ENCODE measurements at regions not wholly inside any gene's neighbourhood (a gene's known extent, or its start where the extent isn't known, plus 50 kb on each side); places are given as distances from the start of the nearest gene placed in this dataset.

DNA sequence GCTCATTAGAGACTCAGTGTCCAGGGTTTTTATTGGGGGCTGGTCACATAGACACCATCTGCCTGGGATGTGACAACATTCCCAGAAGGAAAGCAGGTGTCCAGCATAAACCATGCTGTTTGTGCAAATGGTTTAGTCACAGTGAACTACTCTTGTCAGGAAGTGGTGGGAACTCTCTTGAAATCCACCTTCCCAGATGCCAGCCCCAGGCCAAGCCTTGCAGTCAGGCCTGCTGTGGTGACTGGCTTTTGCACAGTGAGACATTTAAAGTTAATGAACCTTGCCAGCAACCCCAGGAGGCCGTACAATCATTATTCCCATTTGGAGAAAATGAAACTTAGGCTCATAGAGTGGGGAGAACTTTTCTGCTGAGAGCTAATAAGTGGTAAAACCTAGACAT, 242.5 kb upstream of the KCNG1 start:
- no peak for DNase-seq

DNA sequence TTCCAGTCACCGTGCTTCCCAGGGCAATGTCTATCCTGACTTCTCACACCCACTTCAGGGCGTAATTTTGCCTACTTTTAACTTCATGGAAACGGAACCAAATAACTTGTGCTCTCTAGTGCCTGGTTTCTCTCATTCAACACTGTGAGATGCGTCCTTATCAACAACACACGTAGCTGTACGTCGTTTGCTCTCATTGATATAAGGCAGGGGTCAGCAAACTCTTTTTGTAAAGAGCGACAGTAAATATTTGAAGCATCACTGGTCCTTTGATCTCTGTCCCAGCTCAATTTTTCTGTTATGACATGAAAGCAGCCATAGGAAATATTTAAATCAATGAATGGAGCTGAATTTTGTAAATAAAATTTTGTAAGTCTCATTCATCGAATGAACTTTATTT, 239.3 kb upstream of the KCNG1 start:
- DNase-seq: no peak

DNA sequence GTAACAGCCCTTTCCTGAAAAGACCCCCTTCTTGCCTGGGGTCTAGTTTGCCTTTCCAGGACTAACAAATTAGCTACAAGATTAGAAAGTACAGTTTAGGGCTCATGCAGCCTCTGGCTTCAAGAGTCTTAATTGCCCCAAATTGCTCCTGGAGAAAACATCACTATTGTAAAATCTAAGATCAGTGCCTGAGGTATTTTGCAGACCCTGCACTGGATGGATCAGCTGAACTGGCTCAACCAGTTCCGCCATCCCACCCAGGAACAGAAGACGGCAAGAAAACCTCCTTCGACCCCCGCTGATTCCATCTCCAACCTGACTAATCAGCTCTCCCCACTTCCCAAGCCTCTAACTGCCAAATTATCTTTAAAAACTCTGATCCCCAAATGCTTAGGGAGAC, 236.5 kb upstream of the KCNG1 start:
- DNase-seq: no peak

DNA sequence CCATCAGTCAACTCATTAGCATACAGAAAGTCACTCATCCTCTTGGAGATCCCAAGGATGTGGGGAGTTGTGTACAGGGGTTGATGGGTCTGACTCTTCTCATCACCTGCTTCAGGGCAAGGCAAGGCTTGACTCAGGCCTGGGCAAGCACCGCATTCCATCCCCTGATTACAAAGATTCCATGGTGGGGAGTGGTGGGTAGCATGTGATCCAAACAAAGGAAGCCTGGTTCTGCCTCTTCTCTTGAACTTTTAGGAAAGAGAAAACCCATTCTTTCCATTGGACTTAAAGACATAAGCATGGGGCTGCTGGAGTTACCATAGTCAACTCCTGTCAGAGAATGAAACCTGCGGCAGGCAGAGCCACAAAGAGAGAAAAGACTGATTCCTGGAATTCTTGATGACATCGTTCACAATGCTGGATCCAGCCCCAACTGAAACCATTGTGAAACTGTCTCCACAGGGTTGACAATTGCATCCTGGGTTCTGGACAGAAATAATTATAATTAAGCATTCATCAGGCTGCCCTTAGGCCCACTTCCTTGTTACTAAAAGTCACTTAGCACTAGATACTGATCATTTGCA, 235.8 kb upstream of the KCNG1 start:
- no peak for DNase-seq

DNA sequence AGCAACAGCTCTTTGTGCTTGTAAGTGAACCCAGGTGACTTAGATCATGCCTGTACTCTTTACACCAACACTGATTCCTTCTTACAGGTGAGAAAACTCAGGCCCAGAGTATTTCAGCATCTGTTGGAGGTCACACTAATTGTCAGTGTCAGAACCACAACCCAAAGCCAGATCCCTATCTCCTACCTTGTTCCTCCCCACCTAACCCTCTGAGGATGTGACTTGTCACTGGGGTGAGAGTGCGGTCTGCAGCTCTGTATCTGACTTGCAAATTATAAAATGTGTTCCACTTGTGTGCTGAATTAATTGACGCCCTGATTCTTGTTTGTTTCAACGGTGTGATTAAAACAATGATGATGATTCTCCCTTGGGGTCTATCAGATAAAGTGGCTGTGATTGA, 232.5 kb upstream of the KCNG1 start:
- DNase-seq: no peak

DNA sequence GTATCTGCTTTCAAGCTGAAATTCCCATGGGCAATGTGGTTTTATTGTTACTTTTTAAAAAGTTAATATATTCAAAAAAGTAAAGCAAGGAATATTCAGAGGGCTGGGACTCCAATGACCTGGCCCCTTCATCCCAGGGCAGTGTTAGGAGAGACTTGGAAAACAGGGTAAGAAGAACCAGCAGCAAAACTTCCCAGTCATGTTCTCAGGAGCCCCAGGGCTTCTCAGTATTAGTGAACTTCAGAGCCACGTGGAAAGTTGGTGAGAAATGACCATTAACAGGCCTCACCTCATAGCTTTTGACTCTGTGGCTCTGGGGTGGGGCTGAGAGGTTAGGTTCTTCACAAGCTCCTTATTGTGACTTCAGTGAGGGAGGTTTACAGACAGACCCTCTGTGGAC, 230.4 kb upstream of the KCNG1 start:
- DNase-seq: no peak

DNA sequence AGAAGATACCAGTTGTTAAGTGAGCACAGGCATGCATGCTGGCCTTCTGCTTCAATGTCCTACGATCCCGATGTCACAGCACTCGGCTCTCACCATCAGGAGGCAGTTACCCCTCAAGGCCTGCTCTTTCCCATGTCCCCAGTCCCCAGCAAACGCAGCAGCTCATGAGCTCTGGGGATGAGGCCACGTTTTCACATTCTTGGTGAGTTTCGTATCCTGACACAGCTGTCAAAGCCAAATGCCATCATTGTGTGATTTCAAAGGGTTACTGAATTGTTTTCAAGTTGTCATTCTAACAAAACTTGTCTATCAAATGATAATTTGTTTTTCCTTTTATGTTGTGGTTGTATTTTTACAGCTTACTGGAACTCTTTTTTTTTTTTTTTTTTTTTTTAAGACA, 226.9 kb upstream of the KCNG1 start:
- no peak for DNase-seq

DNA sequence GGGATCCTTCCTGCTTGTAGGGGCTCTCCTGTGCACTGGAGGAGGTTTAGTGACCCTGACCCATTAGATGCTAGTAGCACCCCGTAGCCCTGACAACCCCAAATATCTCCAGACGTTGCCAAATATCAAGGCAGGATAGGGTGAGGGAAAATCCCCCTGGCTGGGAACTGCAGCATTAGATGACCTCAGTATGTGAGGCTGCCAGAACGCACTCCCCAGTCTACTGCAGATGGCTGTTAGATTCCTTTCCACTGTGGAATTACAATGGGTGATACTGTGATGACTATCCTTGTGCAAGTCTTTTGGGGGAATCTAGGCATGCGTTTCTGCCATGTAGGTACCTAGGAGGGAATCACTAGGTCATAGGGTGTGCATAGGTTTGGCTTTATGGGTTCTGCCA, 226.3 kb upstream of the KCNG1 start:
- no peak for DNase-seq

DNA sequence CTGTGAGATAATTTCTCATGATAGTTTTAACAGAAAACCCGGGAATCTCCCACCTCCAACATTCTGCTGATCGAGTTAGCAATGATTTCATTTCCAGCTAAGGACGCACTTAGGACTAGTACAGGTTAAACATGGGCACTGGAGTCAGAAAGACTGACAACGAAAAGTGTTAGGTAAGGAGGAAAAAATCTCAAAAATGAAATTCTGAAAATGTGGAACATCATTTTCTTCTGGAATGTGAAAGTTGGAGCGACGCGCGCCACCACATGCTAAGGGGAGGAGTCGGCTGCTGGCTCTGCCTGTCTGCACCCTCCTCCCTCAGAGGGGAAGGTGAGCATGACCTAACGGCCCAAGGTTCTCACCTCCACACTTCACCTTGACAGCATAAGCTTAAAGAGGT, 221.6 kb upstream of the KCNG1 start:
- DNase-seq: no peak

DNA sequence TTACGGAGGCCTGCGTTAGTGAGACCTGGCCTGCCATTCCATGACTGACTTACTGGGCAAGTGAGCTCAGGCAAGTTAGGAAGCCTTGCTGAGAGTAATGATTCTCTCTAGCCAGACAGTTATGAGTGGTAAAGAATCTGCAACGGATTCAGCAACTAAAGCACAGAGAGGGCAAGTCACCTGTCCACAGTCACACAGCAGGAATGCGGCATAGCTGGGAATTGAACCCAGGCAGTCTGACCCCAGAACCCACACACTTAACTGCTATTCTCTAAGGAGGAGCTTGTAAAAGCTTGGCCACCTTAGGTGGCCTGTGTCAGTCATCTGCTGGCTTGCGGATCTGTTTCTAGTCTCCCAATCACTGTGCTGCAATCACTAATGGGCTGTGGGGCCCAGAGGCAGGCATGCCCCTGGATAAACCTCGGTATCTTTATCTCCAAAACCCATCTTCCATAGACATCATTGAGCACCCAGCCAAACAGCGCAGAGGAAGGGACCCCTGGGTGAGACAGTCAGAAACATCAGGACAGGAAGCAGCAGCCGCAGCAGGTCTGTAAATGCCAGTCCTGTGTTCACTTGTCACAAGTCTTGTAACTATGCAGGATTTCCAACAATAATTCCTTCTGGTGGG, 215.9 kb upstream of the KCNG1 start:
- no peak for DNase-seq

DNA sequence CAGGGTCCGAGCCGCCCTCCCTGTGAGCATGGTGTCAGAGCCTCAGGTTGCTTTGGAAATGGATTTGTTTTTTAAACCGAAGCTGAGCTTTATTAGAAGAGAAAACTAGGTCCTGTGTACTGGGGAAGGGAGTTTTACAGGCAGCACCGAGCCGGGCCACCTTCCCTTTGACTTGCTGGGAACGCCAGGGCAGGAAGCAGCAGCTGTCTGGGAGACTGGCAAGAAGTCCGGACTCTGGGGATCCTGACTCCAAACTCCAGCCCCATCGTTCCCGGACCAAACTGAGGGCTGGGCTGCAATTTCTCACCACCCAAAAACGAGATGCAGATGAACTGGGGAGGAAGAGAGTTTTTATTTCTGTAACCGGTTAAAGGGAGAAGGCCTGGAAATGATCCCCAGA, 214.9 kb upstream of the KCNG1 start:
- no peak for DNase-seq

DNA sequence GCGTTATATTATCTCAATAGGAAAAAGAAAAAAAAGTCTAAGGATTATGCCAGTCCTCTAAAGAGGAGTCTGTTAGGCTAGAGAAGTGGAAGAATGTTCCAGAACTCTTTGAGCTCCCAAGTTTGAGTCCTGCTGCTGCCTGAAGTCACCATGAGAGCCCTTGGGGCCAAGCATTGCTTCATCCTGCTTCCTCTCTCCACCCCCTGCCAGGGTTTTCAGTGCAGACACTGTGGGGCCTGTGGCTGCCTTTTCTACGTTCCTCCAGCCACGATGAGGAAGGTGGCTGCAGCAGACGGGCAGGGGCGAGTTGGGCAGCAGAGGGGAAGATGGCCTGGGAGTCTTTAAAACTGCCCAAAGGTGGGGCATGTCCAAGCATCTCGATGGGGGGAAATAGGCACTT, 214.4 kb upstream of the KCNG1 start:
- no peak for DNase-seq

DNA sequence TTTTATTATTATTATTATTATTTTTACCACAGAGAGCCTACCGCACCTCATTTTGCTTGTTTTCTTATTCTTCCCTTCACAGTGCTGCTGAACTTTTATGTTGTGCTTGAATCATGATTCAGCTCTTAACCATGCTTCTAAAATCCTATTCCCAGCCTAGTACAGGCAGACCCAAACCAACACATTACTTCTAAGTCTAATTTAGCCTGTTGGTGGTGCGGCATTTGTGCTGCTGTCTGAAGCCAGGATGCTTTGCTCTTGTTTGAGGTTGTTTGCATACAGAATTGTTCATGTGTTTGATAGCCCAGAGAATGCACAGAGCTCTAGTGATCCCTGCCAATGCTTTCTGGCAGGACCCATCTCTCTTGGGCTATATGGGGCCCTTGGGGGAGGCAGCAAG, 213.5 kb upstream of the KCNG1 start:
- DNase-seq: no peak

DNA sequence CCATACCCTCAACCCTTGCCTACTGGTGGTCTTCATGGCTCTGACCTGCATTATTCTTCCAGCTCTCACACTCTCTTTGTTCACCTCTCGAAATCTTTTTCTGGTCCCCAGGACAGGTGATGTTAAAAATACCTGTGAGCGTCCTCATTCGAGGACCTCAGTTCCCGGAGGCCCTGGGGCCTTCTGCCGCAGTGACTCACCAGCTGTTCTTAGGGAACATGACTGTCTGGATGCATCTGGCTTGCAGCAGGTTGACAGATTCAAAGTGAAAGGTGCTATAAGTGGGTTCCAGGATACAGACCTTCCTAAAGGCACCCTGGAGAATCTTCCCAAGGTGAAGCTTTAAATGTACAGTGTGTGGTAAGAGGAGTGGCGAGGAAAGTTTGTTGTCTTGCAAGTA, 210.4 kb upstream of the KCNG1 start:
- DNase-seq: no peak

DNA sequence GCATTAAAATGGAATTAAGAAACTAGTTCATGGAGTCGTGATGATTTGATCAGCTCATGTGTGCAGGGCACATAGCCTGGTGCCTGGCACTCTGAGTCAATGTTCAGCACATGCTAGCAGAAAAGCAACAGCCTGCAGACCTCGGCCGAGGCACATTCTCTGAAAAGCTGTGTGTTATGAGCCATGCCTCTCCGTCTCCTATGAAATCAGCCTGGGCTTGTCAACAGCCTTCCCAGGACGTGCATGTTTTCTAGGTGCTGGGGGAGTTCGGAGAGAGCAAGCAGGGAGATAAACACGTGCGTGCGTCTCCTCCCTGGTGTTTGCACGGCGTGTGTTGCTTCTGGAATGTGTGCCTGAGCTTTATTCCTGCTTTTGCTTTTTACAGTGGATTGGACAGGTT, 207.8 kb upstream of the KCNG1 start:
- DNase-seq: no peak

DNA sequence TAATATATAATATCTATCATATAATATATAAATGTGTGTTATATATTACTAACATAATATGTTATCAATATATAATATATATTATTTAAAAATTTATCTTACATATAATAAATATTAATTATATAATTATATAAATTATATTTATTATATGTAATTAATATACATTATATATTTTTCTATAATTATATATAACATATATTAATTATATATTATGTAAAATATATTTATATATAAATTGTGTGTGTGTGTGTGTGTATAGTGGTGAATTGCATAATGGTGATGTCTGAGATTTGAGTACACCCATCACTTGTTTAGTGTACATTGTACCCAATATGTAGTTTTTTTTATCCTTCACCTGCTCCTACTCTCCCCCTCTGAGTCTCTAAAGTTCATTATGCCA, 205.9 kb upstream of the KCNG1 start:
- no peak for DNase-seq

DNA sequence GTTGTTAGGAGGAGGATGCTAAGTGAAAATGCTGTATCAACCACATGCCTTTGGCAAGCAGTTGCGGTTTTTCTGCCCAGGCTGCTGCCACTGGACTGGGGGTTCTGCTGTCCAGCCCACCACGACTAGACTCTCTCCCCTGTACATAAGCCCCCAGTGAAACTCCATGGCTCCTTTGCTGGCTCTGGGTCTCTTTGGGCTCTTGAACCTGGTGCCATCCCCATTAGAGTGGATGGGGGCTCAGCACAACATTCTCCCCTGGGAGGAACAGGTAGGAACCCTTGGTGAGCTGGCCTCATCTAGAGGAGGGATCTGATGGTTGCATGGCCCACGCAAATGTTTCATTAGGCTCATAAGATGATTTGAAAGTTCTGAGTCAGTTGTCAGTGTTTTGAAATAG, 204.8 kb upstream of the KCNG1 start:
- DNase-seq: no peak

DNA sequence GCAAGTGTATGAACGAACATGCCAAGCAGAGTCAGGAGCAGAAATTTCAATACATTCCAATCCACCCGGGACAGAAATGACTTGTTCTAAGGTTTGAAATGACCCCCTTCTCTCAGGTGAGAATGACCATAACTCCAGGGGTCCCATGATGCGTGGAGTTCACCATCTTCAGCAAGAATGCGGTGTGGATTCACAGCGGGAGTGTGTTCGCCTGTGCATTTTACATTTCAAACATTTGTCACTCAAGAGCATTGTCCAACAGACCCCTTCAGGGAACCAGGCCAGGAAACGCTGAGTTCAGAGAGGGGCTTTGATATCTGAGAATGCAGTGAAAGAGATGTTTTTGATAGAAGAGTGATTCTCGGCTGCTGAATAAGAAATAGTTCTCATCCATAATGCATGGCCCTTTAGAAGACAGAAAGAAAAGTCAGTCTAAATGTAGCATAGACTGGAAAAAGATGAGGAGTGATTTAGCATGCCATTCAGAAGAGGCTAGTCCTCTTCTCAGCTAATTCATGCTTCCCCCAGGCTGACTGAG, 200.3 kb upstream of the KCNG1 start:
- no peak for DNase-seq

DNA sequence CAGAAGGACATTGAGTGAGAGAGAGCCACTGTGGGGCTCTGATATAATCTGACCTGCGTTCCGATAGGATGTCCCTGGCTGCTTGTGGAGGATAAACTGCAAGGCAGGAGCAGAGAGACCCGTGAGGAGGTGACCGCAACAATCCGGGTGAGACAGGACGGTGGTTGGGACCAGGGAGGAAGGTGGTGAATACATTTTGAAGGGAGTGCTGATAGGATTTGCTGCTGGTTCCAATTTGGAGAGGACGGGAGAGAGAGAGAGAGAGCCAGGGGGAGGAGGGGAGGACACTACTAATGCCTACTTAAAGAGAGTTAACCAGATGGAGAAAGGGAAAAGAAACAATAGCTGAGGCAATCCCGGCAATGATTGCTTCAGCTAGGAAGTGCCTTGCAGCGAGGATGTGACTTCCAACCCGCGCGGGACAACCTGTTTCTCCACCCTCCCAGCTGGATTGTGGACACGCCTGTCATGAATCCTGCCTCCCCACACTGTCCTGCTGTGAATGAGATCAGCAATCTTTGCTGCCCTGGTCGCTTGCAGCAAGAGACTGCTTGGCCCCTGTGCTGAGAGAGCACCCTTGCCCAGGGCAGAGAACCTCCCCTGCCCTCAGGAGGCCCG, 199.0 kb upstream of the KCNG1 start:
- no peak for DNase-seq

DNA sequence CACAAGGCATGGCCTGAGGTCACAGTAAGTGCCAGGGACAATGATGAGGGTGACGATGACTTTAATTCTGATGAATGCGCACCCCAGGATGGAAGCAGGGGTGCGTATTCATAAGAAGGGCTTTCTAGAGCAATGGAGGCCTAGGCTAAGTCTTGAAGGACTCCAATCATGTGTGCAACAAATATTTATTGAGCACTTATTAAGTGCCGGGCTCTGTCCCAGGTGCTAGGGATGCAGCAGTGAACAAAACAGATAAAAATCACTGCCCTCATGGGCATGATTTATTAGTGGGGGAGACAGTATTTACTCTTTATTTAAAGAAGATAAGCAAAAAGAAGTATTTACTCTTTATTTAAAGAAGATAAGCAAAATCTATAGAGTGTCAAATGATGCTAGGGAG, 198.2 kb upstream of the KCNG1 start:
- no peak for DNase-seq

DNA sequence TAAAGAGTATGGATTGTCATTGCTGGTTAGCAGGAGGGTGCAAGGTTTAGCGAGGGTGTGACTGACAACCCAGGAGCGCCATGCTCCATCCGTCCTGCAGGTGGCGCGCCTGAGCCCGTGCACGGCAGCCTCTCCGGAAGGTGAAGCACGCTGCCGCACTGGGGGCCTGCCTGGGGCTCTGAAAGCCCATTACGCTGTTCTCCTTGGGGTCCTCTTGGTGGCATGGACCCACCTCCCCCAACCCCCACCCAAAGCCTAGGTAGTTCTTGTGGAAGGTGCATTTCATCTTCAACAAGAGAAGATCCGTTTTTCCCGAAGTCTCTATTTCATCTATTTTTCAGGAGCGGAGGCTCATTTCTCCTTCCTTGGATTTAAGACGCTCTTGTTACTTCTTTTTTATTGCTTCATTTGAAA, 197.4 kb upstream of the KCNG1 start:
- no peak for DNase-seq

DNA sequence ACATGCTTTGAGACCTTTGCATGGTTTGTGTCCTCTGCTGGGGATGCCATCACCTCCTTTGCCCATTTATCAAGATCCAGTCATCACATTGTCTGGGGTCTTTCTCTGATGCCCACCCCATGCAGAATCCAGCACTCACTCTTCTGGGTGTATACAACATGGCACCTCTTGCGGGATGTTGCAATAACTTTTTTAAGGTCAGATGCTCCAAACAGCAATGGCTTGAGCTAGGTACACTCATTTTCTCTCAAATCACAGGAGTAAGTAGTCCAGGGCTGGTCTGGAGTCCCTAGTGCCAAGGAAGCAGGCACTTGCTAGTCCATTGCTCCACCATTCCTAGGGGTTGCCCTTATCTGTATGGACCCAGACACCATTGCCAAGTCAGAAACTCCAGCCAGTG, 196.6 kb upstream of the KCNG1 start:
- no peak for DNase-seq

DNA sequence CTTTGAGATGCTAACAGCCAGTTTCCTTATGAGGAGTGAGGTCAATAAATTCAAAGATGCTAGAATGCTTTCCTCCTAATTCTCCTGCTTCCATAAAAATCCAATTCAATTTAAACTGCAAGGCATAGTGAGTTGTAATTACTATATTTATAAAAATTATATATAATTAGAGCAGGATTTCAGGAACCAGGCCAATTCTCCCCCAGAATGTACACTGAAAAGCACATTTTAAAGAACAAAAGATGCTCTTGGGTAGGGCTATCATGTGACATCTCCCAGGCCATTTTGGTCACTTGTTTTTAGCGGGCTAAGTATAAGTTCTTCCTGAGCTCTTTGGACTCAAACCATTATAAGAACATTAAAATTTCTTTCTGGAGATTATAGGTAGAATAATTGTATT, 195.7 kb upstream of the KCNG1 start:
- DNase-seq: no peak

DNA sequence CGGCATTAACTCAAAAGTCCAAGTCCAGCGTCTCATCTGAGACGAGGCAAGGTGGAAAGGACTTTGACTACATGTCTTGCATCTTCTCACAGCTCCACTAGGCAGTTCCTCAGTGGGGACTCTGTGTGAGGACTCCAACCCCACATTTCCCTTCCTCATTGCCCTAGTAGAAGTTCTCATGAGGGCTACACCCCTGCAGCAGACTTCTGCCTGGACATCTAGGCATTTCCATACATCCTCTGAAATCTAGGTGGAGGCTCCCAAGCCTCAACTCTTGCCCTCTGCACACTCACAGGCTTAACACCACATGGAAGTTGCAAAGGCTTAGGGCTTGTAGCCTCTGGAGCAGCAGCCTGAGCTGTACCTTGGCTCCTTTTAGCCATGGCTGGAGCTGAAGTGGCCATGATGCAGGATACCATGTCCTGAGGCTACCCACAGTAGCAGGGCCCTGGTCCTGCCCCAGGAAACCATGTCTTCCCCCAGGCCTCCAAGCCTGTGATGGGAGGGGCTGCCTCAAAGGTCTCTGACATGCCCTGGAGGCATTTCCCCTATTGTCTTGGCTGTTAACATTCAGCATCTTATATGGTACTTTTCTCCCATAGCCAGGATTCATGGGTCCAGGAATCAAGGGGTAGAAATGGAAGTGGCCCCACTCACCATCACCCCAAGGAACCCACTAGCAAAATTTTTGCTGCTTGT, 194.6 kb upstream of the KCNG1 start:
- DNase-seq: no peak

Data from T1000 (cell line).